A673 (cell line): ENCODE measurements at regions not wholly inside any gene's neighbourhood (a gene's known extent, or its start where the extent isn't known, plus 50 kb on each side); places are given as distances from the start of the nearest gene placed in this dataset.

Experiments used
- EZH2 ChIP-seq: fragments of 200-600 bp; sonication (generic); IDR thresholded peaks from 2 replicates; pipeline ENCODE4 v1.6.1; 2017; ENCODE audit warnings: borderline replicate concordance, low read depth, mild to moderate bottlenecking, mixed read lengths, antibody characterized with exemption, low read length; ENCODE audit not compliant: poor library complexity, severe bottlenecking
- TF ChIP-seq, protein P1 (sequence below): fragments of 300-800, 200-600 bp; sonication (generic); conservative IDR thresholded peaks from 2 replicates; pipeline ENCODE4 v1.5.1; 2017; ENCODE audit warnings: low read depth, mild to moderate bottlenecking, antibody characterized with exemption, low read length, moderate library complexity, mixed read lengths

DNA sequence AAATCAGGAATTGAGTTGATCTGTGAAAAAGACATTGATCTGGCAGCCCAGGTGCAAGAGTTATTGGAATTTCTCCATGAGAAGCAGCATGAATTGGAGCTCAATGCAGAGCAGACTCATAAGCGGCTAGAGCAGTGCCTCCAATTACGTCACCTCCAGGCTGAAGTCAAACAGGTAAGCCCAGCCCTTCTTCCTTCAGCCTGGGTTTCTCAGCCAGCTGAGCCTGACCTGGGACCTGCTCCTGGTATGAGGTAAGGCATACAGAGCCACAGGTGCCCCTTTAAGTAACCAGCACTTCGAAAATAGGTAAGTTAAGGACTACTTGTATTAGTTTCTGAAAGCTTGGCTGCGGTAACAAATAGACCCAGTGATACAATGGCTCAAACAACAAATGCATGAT is 307.4 kb upstream of the UMPS start:
- TF ChIP-seq, protein P1, sequence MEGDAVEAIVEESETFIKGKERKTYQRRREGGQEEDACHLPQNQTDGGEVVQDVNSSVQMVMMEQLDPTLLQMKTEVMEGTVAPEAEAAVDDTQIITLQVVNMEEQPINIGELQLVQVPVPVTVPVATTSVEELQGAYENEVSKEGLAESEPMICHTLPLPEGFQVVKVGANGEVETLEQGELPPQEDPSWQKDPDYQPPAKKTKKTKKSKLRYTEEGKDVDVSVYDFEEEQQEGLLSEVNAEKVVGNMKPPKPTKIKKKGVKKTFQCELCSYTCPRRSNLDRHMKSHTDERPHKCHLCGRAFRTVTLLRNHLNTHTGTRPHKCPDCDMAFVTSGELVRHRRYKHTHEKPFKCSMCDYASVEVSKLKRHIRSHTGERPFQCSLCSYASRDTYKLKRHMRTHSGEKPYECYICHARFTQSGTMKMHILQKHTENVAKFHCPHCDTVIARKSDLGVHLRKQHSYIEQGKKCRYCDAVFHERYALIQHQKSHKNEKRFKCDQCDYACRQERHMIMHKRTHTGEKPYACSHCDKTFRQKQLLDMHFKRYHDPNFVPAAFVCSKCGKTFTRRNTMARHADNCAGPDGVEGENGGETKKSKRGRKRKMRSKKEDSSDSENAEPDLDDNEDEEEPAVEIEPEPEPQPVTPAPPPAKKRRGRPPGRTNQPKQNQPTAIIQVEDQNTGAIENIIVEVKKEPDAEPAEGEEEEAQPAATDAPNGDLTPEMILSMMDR = no peak
- no peak for TF ChIP-seq EZH2
